Neuronal stem cell (in vitro differentiated cells): ENCODE measurements at regions not wholly inside any gene's neighbourhood (a gene's known extent, or its start where the extent isn't known, plus 50 kb on each side); places are given as distances from the start of the nearest gene placed in this dataset.
"Not testable (repeated sequence)": the region's sequence is repeated elsewhere in the genome, so short reads cannot be mapped to it uniquely, and the experiment has no call there.

Experiments used
- DNase-seq: peaks from one replicate; pipeline ENCODE4 v3.0.0-alpha.2; 2013; ENCODE audit warnings: low spot score
- H2AFZ ChIP-seq: one replicate; pipeline ENCODE4 v1.6.1; 2013; ENCODE audit warnings: mild to moderate bottlenecking, low read length, inconsistent platforms
- H2AK5ac ChIP-seq: 2 replicates; pipeline ENCODE4 v1.6.1; 2013; ENCODE audit warnings: low read depth, mild to moderate bottlenecking, inconsistent platforms, low read length, moderate library complexity, mixed read lengths
- H2BK120ac ChIP-seq: 2 replicates; pipeline ENCODE4 v1.6.1; 2013; ENCODE audit warnings: low read depth, mild to moderate bottlenecking, inconsistent platforms, low read length, moderate library complexity, mixed read lengths
- H2BK12ac ChIP-seq: one replicate; pipeline ENCODE4 v1.6.1; 2013; ENCODE audit warnings: low read length, inconsistent platforms
- H2BK15ac ChIP-seq: 2 replicates; pipeline ENCODE4 v1.6.1; 2013; ENCODE audit warnings: mild to moderate bottlenecking, low read length, inconsistent platforms, mixed read lengths
- H2BK5ac ChIP-seq: one replicate; pipeline ENCODE4 v1.6.1; 2013; ENCODE audit warnings: inconsistent platforms, mild to moderate bottlenecking, low read length, moderate library complexity
- H3K14ac ChIP-seq: one replicate; pipeline ENCODE4 v1.6.1; 2013; ENCODE audit warnings: low read length, inconsistent platforms
- H3K18ac ChIP-seq: 2 replicates; pipeline ENCODE4 v1.6.1; 2013; ENCODE audit warnings: low read length, inconsistent platforms
- H3K23ac ChIP-seq: 2 replicates; pipeline ENCODE4 v1.6.1; 2013; ENCODE audit warnings: low read depth, mild to moderate bottlenecking, mixed read lengths, low read length, inconsistent platforms; ENCODE audit not compliant: poor library complexity
- H3K27ac ChIP-seq: replicated peaks from 3 replicates; pipeline ENCODE4 v1.5.1; 2013; ENCODE audit warnings: low read length, inconsistent platforms
- H3K27me3 ChIP-seq, 3 experiments: 2 replicates each; pipeline ENCODE4 v1.6.1; 2013; ENCODE audit warnings: low read length in 3 of 3, mild to moderate bottlenecking in 2 of 3, inconsistent platforms in 1 of 3, low read depth in 1 of 3, mixed read lengths in 1 of 3, moderate library complexity in 1 of 3; ENCODE audit not compliant: control insufficient read depth in 3 of 3, insufficient read depth in 3 of 3
- H3K36me3 ChIP-seq, 2 donors: replicated peaks in 1 of 2; 2 replicates each; pipeline ENCODE4 v1.6.1; 2013; ENCODE audit warnings: low read length in 2 of 2; ENCODE audit not compliant: control insufficient read depth in 2 of 2, insufficient read depth in 2 of 2
- H3K4ac ChIP-seq: 2 replicates; pipeline ENCODE4 v1.6.1; 2013; ENCODE audit warnings: inconsistent platforms, mild to moderate bottlenecking, low read length, moderate library complexity
- H3K4me1 ChIP-seq, 2 donors: 1 replicate in 1 of 2; 2 replicates in 1 of 2; pipeline ENCODE4 v1.6.1; 2013; ENCODE audit warnings: low read length in 2 of 2, low read depth in 1 of 2; ENCODE audit not compliant: control insufficient read depth in 2 of 2, insufficient read depth in 1 of 2
- H3K4me2 ChIP-seq: one replicate; pipeline ENCODE4 v1.6.1; 2013; ENCODE audit warnings: mild to moderate bottlenecking, low read length, inconsistent platforms; ENCODE audit not compliant: insufficient read depth, poor library complexity, severe bottlenecking
- H3K4me3 ChIP-seq, 2 donors: 2 replicates each; pipeline ENCODE4 v1.5.1; 2013; ENCODE audit warnings: low read length in 2 of 2, mild to moderate bottlenecking in 2 of 2, inconsistent platforms in 1 of 2, moderate library complexity in 1 of 2
- H3K79me1 ChIP-seq: one replicate; pipeline ENCODE4 v1.6.1; 2013; ENCODE audit warnings: low read depth, mild to moderate bottlenecking, inconsistent platforms, low read length, moderate library complexity
- H3K9ac ChIP-seq: one replicate; pipeline ENCODE4 v1.6.1; 2013; ENCODE audit warnings: mild to moderate bottlenecking, low read depth, low read length, inconsistent platforms; ENCODE audit not compliant: poor library complexity
- H3K9me3 ChIP-seq, 2 donors: replicated peaks in 1 of 2; 2 replicates each; pipeline versions ENCODE3 to v1.6.1; 2013; ENCODE audit warnings: low read length in 2 of 2, mild to moderate bottlenecking in 2 of 2, inconsistent platforms in 1 of 2, low read depth in 1 of 2, mixed read lengths in 1 of 2, moderate library complexity in 1 of 2; ENCODE audit not compliant: control insufficient read depth in 2 of 2, insufficient read depth in 1 of 2
- H4K8ac ChIP-seq: one replicate; pipeline ENCODE4 v1.6.1; 2013; ENCODE audit warnings: low read depth, mild to moderate bottlenecking, inconsistent platforms, low read length, moderate library complexity
- H4K91ac ChIP-seq: one replicate; pipeline ENCODE4 v1.6.1; 2013; ENCODE audit warnings: low read length, low read depth, mild to moderate bottlenecking, inconsistent platforms; ENCODE audit not compliant: poor library complexity
- WGBS, 2 donors: extraction: QIAGEN DNeasy Blood & Tissue Kit; methylation state at CpG; one replicate each; pipeline ENCODE4 v1.1.7; 2013; ENCODE audit warnings: missing lambda C conversion rate in 2 of 2, mixed read lengths in 1 of 2; ENCODE audit not compliant: insufficient read length in 2 of 2, insufficient replicate concordance in 1 of 2; ENCODE audit errors: extremely low coverage in 2 of 2; 5-methylcytosine and 5-hydroxymethylcytosine counted together

GRCh38 chr7:68866200-68866570 is 732.1 kb upstream of the AUTS2 start:
- Histone ChIP-seq H3K14ac (no peak overlapping the region), H3K4me3 (no peak overlapping the region), H2BK120ac (no peak overlapping the region), H2AK5ac (no peak overlapping the region), H2AFZ (no peak overlapping the region), H4K91ac (no peak overlapping the region), H2BK15ac (no peak overlapping the region), H3K79me1 (no peaks in the 10 kb centered on the region), H3K4me2 (no peak overlapping the region), H3K4me1 (no peaks in the 10 kb centered on the region), H3K9me3 (no peaks in the 10 kb centered on the region), H3K36me3 (no peaks in the 10 kb centered on the region), H3K23ac (no peak overlapping the region), H3K18ac (no peak overlapping the region), H2BK5ac (no peak overlapping the region), H2BK12ac (no peak overlapping the region), H3K27ac (no peak overlapping the region), H4K8ac (no peak overlapping the region), H3K9ac (no peak overlapping the region), H3K27me3 (no peaks in the 10 kb centered on the region), H3K4ac (no peak overlapping the region)
- DNase-seq: no peak
- no CpG with 5 or more reads among the region's 4 CpGs for WGBS, 2 donors

- not testable (repeated sequence) for H2BK120ac ChIP-seq, H3K4me3 ChIP-seq, H3K79me1 ChIP-seq, DNase-seq, H4K91ac ChIP-seq, H3K4me2 ChIP-seq, H3K4ac ChIP-seq, H2BK15ac ChIP-seq, H3K9me3 ChIP-seq, H4K8ac ChIP-seq, H3K9ac ChIP-seq, H2BK12ac ChIP-seq, H3K27ac ChIP-seq, H3K18ac ChIP-seq, H2AK5ac ChIP-seq, H3K27me3 ChIP-seq, H3K36me3 ChIP-seq, H3K4me1 ChIP-seq, H2AFZ ChIP-seq, H3K14ac ChIP-seq, H3K23ac ChIP-seq, H2BK5ac ChIP-seq
- no CpG with 5 or more reads among the region's 3 CpGs for WGBS, 2 donors
Measured at GRCh38 chr7:68866721-68867120, 731.6 kb upstream of the AUTS2 start.

- Histone ChIP-seq H3K14ac (peak overlapping the region; percentile 77), H3K79me1 (no peaks in the 10 kb centered on the region), H2AFZ (no peak overlapping the region), H3K27me3 (no peaks in the 10 kb centered on the region), H2BK120ac (no peak overlapping the region), H3K4me2 (no peak overlapping the region), H3K18ac (peak overlapping the region; percentile 35), H2BK12ac (no peak overlapping the region), H3K4ac (no peak overlapping the region), H3K4me1 (no peaks in the 10 kb centered on the region), H2BK5ac (no peak overlapping the region), H3K4me3 (peak overlapping the region in 1 of 2 donors; percentile 25), H2BK15ac (no peak overlapping the region), H3K27ac (no peak overlapping the region), H4K91ac (no peak overlapping the region), H3K23ac (peak overlapping the region; percentile 76), H3K9me3 (no peaks in the 10 kb centered on the region), H4K8ac (no peak overlapping the region), H3K9ac (no peak overlapping the region), H2AK5ac (no peak overlapping the region), H3K36me3 (no peaks in the 10 kb centered on the region)
- DNase-seq: no peak
- WGBS, 2 donors: no CpG with 5 or more reads among the region's 6 CpGs
Measured at GRCh38 chr7:68868978-68869377, 729.3 kb upstream of the AUTS2 start.

GRCh38 chr7:68873616-68874015 is 724.7 kb upstream of the AUTS2 start:
- H3K4me3 ChIP-seq: no peak overlapping the region
- H2BK120ac ChIP-seq: no peak overlapping the region
- H3K9me3 ChIP-seq: no peaks in the 10 kb centered on the region
- H3K18ac ChIP-seq: no peak overlapping the region
- H4K8ac ChIP-seq: no peak overlapping the region
- H2AK5ac ChIP-seq: no peak overlapping the region
- no peak overlapping the region for H2AFZ ChIP-seq
- no peak overlapping the region for H3K27ac ChIP-seq
- no peak for DNase-seq
- H3K23ac ChIP-seq: no peak overlapping the region
- H3K4me2 ChIP-seq: no peak overlapping the region
- WGBS, 2 donors: no CpG with 5 or more reads among the region's 5 CpGs
- no peak overlapping the region for H2BK12ac ChIP-seq
- no peaks in the 10 kb centered on the region for H3K4me1 ChIP-seq
- no peaks in the 10 kb centered on the region for H3K36me3 ChIP-seq
- H2BK15ac ChIP-seq: no peak overlapping the region
- no peak overlapping the region for H3K14ac ChIP-seq
- H3K79me1 ChIP-seq: no peaks in the 10 kb centered on the region
- no peak overlapping the region for H3K4ac ChIP-seq
- H4K91ac ChIP-seq: no peak overlapping the region
- no peak overlapping the region for H2BK5ac ChIP-seq
- no peaks in the 10 kb centered on the region for H3K27me3 ChIP-seq
- no peak overlapping the region for H3K9ac ChIP-seq
